Endodermal cell (in vitro differentiated cells): ENCODE measurements at regions not wholly inside any gene's neighbourhood (a gene's known extent, or its start where the extent isn't known, plus 50 kb on each side); places are given as distances from the start of the nearest gene placed in this dataset.

Experiments used
- DNase-seq: peaks from one replicate; pipeline ENCODE4 v3.0.0-alpha.2; 2017
- H3K27ac ChIP-seq: 2 replicates; pipeline ENCODE4 v1.5.1; 2013; ENCODE audit warnings: mild to moderate bottlenecking, low read depth, low read length, moderate library complexity
- H3K27me3 ChIP-seq: 2 replicates; pipeline ENCODE4 v1.6.1; 2013; ENCODE audit warnings: mild to moderate bottlenecking, low read length, moderate library complexity; ENCODE audit not compliant: insufficient read depth, control insufficient read depth, poor library complexity, severe bottlenecking
- H3K36me3 ChIP-seq: 2 replicates; pipeline ENCODE4 v1.7.0; 2013; ENCODE audit warnings: mild to moderate bottlenecking, low read length, moderate library complexity; ENCODE audit not compliant: control insufficient read depth, insufficient read depth
- H3K4me1 ChIP-seq: one replicate; pipeline ENCODE4 v1.7.0; 2013; ENCODE audit warnings: low read length; ENCODE audit not compliant: control insufficient read depth, insufficient read depth
- H3K4me3 ChIP-seq: 2 replicates; pipeline ENCODE4 v1.5.1; 2013; ENCODE audit warnings: mild to moderate bottlenecking, low read length, moderate library complexity
- H3K9ac ChIP-seq: 2 replicates; pipeline ENCODE4 v1.6.1; 2013; ENCODE audit warnings: mild to moderate bottlenecking, low read length, moderate library complexity; ENCODE audit not compliant: poor library complexity, severe bottlenecking; ENCODE audit errors: extremely low read depth
- H3K9me3 ChIP-seq: 2 replicates; pipeline ENCODE4 v1.6.1; 2013; ENCODE audit warnings: mild to moderate bottlenecking, low read length, moderate library complexity; ENCODE audit not compliant: control insufficient read depth
- H3K27ac Mint-ChIP-seq: 2 replicates; pipeline ENCODE4 v1.8.0; 2020; ENCODE audit warnings: mixed read lengths
- H3K27me3 Mint-ChIP-seq: 2 replicates; pipeline ENCODE4 v1.8.0; 2021; ENCODE audit warnings: mild to moderate bottlenecking, mixed read lengths; ENCODE audit not compliant: insufficient read depth
- H3K36me3 Mint-ChIP-seq: 2 replicates; pipeline ENCODE4 v1.8.0; 2020; ENCODE audit warnings: low read depth, mixed read lengths
- H3K4me1 Mint-ChIP-seq: 2 replicates; pipeline ENCODE4 v1.8.0; 2020; ENCODE audit warnings: mixed read lengths
- H3K4me3 Mint-ChIP-seq: 2 replicates; pipeline ENCODE4 v1.8.0; 2020; ENCODE audit warnings: mild to moderate bottlenecking, moderate library complexity, mixed read lengths
- H3K9me3 Mint-ChIP-seq: 2 replicates; pipeline ENCODE4 v1.8.0; 2020; ENCODE audit warnings: mild to moderate bottlenecking, mixed read lengths
- CTCF ChIP-seq: fragments of 200-600 bp; sonication (generic); conservative IDR thresholded peaks from 2 replicates; pipeline ENCODE4 v1.5.0; 2021; ENCODE audit warnings: antibody characterized with exemption, mild to moderate bottlenecking
- WGBS, 2 experiments: methylation state at CpG; one replicate each; pipeline versions ENCODE4 v1.1.5 to v1.1.7; 2013; ENCODE audit warnings: missing lambda C conversion rate in 2 of 2, mixed read lengths in 1 of 2; ENCODE audit not compliant: insufficient coverage in 1 of 2, insufficient read length in 1 of 2; 5-methylcytosine and 5-hydroxymethylcytosine counted together

DNA sequence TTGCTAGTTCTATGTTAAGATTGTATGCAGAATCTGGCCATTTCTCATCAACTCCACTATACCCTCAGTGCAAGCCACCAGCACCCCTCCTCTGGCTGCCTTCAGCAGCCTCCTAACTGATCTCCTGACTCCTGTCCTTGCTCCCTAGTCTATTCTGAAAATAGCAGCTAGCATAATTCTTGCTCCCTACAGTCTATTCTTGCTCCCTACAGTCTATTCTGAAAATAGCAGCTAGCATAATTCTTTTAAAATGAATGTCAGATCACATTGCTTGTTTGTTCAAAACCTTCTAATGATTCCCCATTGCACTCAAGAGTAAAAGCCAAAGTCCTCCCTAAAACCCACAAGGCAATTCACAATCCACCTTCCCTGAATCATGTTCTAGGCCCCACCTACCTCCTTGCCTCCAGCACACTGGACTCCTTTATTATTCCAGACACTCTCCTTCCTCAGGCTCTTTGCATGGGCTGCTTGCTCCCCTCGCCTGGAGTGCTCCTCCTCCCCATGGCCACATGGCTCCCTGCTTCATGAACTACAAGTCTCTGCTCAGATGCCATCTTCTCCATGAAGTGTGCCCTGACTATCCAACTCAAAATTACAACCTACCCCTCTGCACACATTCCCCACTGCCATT lies 164.2 kb upstream of the TNFAIP3 start:
- Mint-ChIP-seq H3K9me3 (no peaks in the 10 kb centered on the region), H3K27me3 (peaks cover 6% of the 10 kb centered on the region), H3K27ac (no peak overlapping the region), H3K4me3 (no peak overlapping the region), H3K4me1 (peaks cover 7% of the 10 kb centered on the region), H3K36me3 (no peaks in the 10 kb centered on the region)
- H3K9ac ChIP-seq = no peak overlapping the region
- TF ChIP-seq CTCF = no peak
- H3K27me3 ChIP-seq = no peaks in the 10 kb centered on the region
- no peak for DNase-seq
- H3K4me1 ChIP-seq = peaks cover 2% of the 10 kb centered on the region
- H3K36me3 ChIP-seq = no peaks in the 10 kb centered on the region
- 80 to 84% methylated on average over 1 of the region's 1 CpG for WGBS, 2 experiments
- H3K4me3 ChIP-seq = no peak overlapping the region
- no peak overlapping the region for H3K27ac ChIP-seq
- no peaks in the 10 kb centered on the region for H3K9me3 ChIP-seq

DNA sequence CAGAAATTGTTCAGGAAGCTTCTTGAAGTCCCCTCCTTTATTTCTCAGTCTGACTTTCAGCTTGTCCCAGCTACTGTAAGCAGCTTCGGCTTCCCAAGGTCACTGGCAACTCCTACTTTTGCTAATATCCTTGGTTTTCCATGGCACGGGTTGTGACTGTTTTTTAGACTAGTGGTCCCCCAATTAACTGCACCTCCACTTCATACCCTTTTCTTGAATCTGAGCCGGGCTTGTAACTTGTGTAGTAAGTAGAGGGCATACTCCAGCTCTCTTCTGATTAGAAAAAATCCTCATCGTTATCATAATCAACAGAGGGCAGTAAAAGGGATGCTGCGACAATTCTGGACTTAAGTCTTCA lies 162.3 kb upstream of the TNFAIP3 start:
- 83 to 93% methylated on average over 2 to 5 of the region's 5 CpGs for WGBS, 2 experiments
- Mint-ChIP-seq H3K36me3 (no peaks in the 10 kb centered on the region), H3K4me1 (peaks cover 2% of the 10 kb centered on the region), H3K9me3 (no peaks in the 10 kb centered on the region), H3K27ac (no peak overlapping the region), H3K4me3 (no peak overlapping the region), H3K27me3 (peaks cover 6% of the 10 kb centered on the region)
- Histone ChIP-seq H3K9ac (no peak overlapping the region), H3K9me3 (no peaks in the 10 kb centered on the region), H3K27me3 (no peaks in the 10 kb centered on the region), H3K4me1 (no peaks in the 10 kb centered on the region), H3K4me3 (no peak overlapping the region), H3K27ac (no peak overlapping the region), H3K36me3 (no peaks in the 10 kb centered on the region)
- no peak for DNase-seq
- no peak for TF ChIP-seq CTCF

- H3K4me1 ChIP-seq = no peaks in the 10 kb centered on the region
- H3K9ac ChIP-seq = no peak overlapping the region
- H3K4me3 ChIP-seq = no peak overlapping the region
- TF ChIP-seq CTCF = peak; percentile 96
- H3K4me3 Mint-ChIP-seq = no peak overlapping the region
- no peak overlapping the region for H3K27ac ChIP-seq
- no peaks in the 10 kb centered on the region for H3K36me3 Mint-ChIP-seq
- no peaks in the 10 kb centered on the region for H3K27me3 ChIP-seq
- peaks cover 6% of the 10 kb centered on the region for H3K27me3 Mint-ChIP-seq
- DNase-seq = peak; percentile 91
- H3K9me3 ChIP-seq = no peaks in the 10 kb centered on the region
- H3K36me3 ChIP-seq = no peaks in the 10 kb centered on the region
- H3K4me1 Mint-ChIP-seq = peaks cover 2% of the 10 kb centered on the region
- H3K27ac Mint-ChIP-seq = no peak overlapping the region
- H3K9me3 Mint-ChIP-seq = no peaks in the 10 kb centered on the region
- WGBS, 2 experiments = 56 to 59% methylated on average over 9 to 11 of the region's 11 CpGs
Observed at GRCh38 chr6:137705160-137706082, 161.6 kb upstream of the TNFAIP3 start.
